ENCODE measurements at regions not wholly inside any gene's neighbourhood (a gene's known extent, or its start where the extent isn't known, plus 50 kb on each side); places are given as distances from the start of the nearest gene placed in this dataset.

DNA sequence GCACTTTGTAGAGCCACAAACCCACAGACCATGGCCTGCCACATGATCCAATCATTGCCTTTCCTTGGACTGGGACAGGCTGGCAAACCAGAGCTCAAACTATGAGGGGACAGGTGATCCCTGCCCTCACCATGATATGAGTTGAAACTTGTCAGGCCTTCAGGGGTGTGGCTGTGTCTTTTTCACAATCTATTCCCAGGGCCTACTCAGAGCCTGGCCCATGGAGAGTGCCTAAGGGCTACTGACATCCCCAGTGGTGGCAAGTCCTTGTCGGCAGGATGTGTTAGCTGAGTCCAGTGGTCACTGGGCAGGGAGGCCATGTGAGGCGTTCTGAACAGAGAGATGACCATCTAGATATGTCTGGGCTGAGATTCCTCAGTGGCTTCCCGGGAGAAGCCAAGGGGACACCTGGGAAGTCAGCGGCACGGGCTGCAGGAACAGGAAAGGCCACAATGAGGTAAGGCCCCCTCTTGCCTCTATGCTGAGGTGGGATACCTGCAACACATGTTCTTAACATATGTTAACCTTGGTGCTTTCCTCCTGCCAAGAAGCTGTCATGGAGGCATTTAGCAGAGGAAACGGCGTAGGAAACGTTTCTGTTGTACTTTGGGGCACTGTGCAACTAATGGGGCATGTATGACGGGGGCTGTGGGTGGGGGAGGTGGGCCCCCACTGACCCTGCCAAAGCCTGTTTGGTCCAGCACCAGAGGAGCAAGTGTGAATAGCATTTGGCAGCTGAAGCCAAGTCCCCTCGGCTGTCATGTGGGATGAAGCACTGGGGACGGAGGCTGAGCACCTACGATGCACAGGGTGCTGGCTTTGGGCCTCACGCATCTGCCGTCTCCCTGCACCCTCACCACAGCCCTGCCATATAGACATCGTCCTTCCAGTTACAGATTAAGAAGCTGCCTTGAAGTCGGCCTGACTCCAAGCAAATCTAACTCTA is 384.0 kb downstream of the RPS24 start:
- no peak for TF ChIP-seq POLR2A (IDR thresholded peaks at IDR 0.05)
- TF ChIP-seq, protein P1, sequence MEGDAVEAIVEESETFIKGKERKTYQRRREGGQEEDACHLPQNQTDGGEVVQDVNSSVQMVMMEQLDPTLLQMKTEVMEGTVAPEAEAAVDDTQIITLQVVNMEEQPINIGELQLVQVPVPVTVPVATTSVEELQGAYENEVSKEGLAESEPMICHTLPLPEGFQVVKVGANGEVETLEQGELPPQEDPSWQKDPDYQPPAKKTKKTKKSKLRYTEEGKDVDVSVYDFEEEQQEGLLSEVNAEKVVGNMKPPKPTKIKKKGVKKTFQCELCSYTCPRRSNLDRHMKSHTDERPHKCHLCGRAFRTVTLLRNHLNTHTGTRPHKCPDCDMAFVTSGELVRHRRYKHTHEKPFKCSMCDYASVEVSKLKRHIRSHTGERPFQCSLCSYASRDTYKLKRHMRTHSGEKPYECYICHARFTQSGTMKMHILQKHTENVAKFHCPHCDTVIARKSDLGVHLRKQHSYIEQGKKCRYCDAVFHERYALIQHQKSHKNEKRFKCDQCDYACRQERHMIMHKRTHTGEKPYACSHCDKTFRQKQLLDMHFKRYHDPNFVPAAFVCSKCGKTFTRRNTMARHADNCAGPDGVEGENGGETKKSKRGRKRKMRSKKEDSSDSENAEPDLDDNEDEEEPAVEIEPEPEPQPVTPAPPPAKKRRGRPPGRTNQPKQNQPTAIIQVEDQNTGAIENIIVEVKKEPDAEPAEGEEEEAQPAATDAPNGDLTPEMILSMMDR (IDR thresholded peaks at IDR 0.05) = no peak
- no peak for TF ChIP-seq POLR2AphosphoS5 (IDR thresholded peaks at IDR 0.05)
- TF ChIP-seq EP300 (IDR thresholded peaks at IDR 0.05) = no peak

Data from suprapubic skin (tissue), 4 donors.